PFSK-1 (cell line): ENCODE measurements at regions not wholly inside any gene's neighbourhood (a gene's known extent, or its start where the extent isn't known, plus 50 kb on each side); places are given as distances from the start of the nearest gene placed in this dataset.

Experiments used
- FOXP2 ChIP-seq: optimal IDR thresholded peaks from 2 replicates; pipeline ENCODE3; 2011; ENCODE audit warnings: borderline replicate concordance, control low read depth, inconsistent platforms; ENCODE audit not compliant: insufficient read depth; ENCODE audit errors: extremely low read length, extremely low read depth
- POLR2AphosphoS5 ChIP-seq: IDR thresholded peaks from 2 replicates; pipeline ENCODE4 v1.6.1; 2012; ENCODE audit warnings: low read depth, mild to moderate bottlenecking, control low read depth, low read length, moderate library complexity
- SIN3A ChIP-seq: IDR thresholded peaks from 2 replicates; pipeline ENCODE4 v1.6.1; 2012; ENCODE audit warnings: mild to moderate bottlenecking, low read length, moderate library complexity, borderline replicate concordance; ENCODE audit not compliant: insufficient read depth
- TAF1 ChIP-seq: IDR thresholded peaks from 2 replicates; pipeline ENCODE4 v1.6.1; 2012; ENCODE audit warnings: low read length, control low read depth, borderline replicate concordance; ENCODE audit not compliant: insufficient read depth

DNA sequence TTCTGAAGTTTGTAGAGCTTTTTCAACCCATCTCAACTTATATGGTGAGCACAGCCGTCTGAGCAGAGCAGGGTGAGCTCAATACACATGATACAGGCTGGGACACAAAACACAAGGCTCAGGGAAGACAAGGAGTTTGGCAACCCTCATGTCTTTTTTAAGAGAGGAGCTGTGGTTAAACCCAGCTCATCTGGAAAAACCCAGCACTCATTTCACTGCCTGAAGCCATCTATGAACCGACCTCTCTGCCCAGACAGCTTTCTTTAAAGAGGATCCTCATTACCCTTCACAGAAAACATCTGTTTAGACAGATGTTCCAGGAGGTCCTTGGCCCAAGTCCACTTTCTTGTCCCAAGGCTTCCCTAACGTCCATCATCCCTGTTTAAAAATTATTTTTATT lies 170.0 kb upstream of the TSHZ3 start:
- no peak for TF ChIP-seq TAF1
- TF ChIP-seq FOXP2: no peak
- TF ChIP-seq POLR2AphosphoS5: no peak
- TF ChIP-seq SIN3A: no peak
